ENCODE measurements at regions not wholly inside any gene's neighbourhood (a gene's known extent, or its start where the extent isn't known, plus 50 kb on each side); places are given as distances from the start of the nearest gene placed in this dataset.

DNA sequence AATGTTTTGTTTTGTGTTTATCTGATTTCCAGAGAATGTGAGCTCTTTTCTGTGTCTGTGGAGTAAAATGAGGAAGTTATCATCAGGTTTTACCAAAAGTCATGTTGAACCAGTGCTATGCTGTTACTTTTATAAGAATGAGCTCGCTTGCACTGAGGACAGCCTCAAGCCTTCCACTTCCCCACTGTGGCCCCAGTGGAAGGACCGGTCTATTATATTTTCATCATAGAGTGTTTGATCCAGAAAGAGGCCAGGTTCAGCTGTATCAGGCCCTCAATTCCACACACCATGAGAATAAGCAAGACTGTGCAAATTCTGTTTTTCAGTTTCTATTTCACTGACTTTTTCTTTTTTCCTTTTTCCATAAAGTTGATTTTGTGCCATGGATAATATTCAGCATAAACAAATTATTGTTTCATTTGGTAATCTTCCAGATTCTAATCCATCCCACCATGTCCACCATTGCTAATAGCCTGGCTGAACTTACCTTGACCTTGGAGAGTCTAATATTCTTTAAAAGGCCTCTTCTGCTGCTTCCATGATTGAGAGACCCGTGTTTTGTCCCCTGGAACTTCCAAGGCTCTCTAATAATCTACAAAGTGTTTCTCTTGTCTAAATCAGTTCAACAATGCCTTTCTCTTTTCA lies 286.2 kb downstream of the THBS2 start:
- no peaks in the 10 kb centered on the region for H3K9me3 ChIP-seq (ENCODE audit: insufficient read depth, low read length)
- TF ChIP-seq ZNF274 (IDR thresholded peaks at IDR 0.05; ENCODE audit: low read depth, low read length) (no peak), YY1 (IDR thresholded peaks at IDR 0.05; ENCODE audit: insufficient read depth, insufficient read length) (no peak), SUZ12 (IDR thresholded peaks at IDR 0.05; ENCODE audit: extremely low read depth, insufficient read depth, insufficient read length) (no peak)
- H3K27me3 ChIP-seq (ENCODE audit: insufficient read depth, insufficient read length) = no peaks in the 10 kb centered on the region
- no peaks in the 10 kb centered on the region for H3K36me3 ChIP-seq (ENCODE audit: insufficient read depth, insufficient read length, low read length)
- no peak overlapping the region for H3K4me3 ChIP-seq (ENCODE audit: insufficient read length, low read depth)
- no peak for DNase-seq (ENCODE audit: low read depth, low spot score)
- no peak overlapping the region for H3K9ac ChIP-seq (ENCODE audit: insufficient read length, low read depth)
- no peaks in the 10 kb centered on the region for H3K4me1 ChIP-seq (ENCODE audit: insufficient read depth, insufficient read length)

- no peak overlapping the region for H3K9ac ChIP-seq (ENCODE audit: insufficient read length, low read depth)
- no peak overlapping the region for H3K4me3 ChIP-seq (ENCODE audit: insufficient read length, low read depth)
- H3K36me3 ChIP-seq (ENCODE audit: insufficient read depth, insufficient read length, low read length) = no peaks in the 10 kb centered on the region
- no peaks in the 10 kb centered on the region for H3K9me3 ChIP-seq (ENCODE audit: insufficient read depth, low read length)
- TF ChIP-seq ZNF274 (IDR thresholded peaks at IDR 0.05; ENCODE audit: low read depth, low read length) = no peak
- no peak for TF ChIP-seq SUZ12 (IDR thresholded peaks at IDR 0.05; ENCODE audit: extremely low read depth, insufficient read depth, insufficient read length)
- no peak for TF ChIP-seq YY1 (IDR thresholded peaks at IDR 0.05; ENCODE audit: insufficient read depth, insufficient read length)
- no peaks in the 10 kb centered on the region for H3K27me3 ChIP-seq (ENCODE audit: insufficient read depth, insufficient read length)
- no peaks in the 10 kb centered on the region for H3K4me1 ChIP-seq (ENCODE audit: insufficient read depth, insufficient read length)
- no peak for DNase-seq (ENCODE audit: low read depth, low spot score)
Observed at GRCh38 chr6:168964138-168964835, 289.4 kb downstream of the THBS2 start.

DNA sequence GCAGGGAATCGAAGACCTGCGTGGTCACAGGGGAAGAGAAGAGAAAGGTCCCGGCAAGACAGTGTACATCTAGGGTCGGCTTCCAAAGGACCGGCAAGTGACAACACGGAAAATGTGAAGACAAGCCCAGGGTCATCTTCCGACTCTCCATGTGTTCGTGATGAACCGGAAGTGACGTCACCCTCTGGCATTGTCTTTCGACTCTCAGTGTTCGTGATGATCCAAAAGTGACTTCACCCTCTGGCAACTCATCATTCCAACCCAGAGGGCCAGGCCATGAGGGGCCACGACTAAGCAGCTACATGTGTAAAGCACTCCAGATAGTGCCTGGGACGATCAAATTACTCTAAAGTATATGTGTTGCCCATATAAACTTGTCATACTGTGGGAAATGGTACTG lies 290.8 kb downstream of the THBS2 start:
- H3K27me3 ChIP-seq (ENCODE audit: insufficient read depth, insufficient read length) = no peaks in the 10 kb centered on the region
- no peak overlapping the region for H3K9ac ChIP-seq (ENCODE audit: insufficient read length, low read depth)
- H3K9me3 ChIP-seq (ENCODE audit: insufficient read depth, low read length) = no peaks in the 10 kb centered on the region
- no peak for DNase-seq (ENCODE audit: low read depth, low spot score)
- no peaks in the 10 kb centered on the region for H3K4me1 ChIP-seq (ENCODE audit: insufficient read depth, insufficient read length)
- no peak for TF ChIP-seq SUZ12 (IDR thresholded peaks at IDR 0.05; ENCODE audit: extremely low read depth, insufficient read depth, insufficient read length)
- TF ChIP-seq YY1 (IDR thresholded peaks at IDR 0.05; ENCODE audit: insufficient read depth, insufficient read length) = no peak
- TF ChIP-seq ZNF274 (IDR thresholded peaks at IDR 0.05; ENCODE audit: low read depth, low read length) = no peak
- H3K36me3 ChIP-seq (ENCODE audit: insufficient read depth, insufficient read length, low read length) = no peaks in the 10 kb centered on the region
- no peak overlapping the region for H3K4me3 ChIP-seq (ENCODE audit: insufficient read length, low read depth)

DNA sequence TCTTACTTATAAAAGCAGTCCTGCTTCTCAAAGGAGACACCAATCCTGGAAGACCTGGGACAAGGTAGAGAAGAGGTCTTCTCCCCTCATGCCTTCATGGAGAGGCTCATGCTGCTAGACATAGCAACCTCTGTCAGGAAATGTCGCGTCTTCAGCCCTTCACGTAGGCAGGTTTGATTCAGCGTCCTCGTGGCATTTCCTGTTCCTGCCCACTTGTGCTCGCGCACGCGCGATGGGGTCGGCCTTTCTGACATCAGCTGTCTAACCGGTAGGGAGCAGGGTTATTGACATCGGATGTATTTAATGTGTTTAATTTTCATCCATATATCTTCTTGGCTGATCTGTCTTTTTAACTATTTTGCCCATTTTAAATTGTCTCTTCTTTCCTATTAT lies 292.4 kb downstream of the THBS2 start:
- no peak overlapping the region for H3K9ac ChIP-seq (ENCODE audit: insufficient read length, low read depth)
- DNase-seq (ENCODE audit: low read depth, low spot score) = no peak
- H3K36me3 ChIP-seq (ENCODE audit: insufficient read depth, insufficient read length, low read length) = no peaks in the 10 kb centered on the region
- TF ChIP-seq YY1 (IDR thresholded peaks at IDR 0.05; ENCODE audit: insufficient read depth, insufficient read length) = no peak
- TF ChIP-seq SUZ12 (IDR thresholded peaks at IDR 0.05; ENCODE audit: extremely low read depth, insufficient read depth, insufficient read length) = no peak
- no peak for TF ChIP-seq ZNF274 (IDR thresholded peaks at IDR 0.05; ENCODE audit: low read depth, low read length)
- no peaks in the 10 kb centered on the region for H3K4me1 ChIP-seq (ENCODE audit: insufficient read depth, insufficient read length)
- H3K27me3 ChIP-seq (ENCODE audit: insufficient read depth, insufficient read length) = no peaks in the 10 kb centered on the region
- no peak overlapping the region for H3K4me3 ChIP-seq (ENCODE audit: insufficient read length, low read depth)
- no peaks in the 10 kb centered on the region for H3K9me3 ChIP-seq (ENCODE audit: insufficient read depth, low read length)

DNA sequence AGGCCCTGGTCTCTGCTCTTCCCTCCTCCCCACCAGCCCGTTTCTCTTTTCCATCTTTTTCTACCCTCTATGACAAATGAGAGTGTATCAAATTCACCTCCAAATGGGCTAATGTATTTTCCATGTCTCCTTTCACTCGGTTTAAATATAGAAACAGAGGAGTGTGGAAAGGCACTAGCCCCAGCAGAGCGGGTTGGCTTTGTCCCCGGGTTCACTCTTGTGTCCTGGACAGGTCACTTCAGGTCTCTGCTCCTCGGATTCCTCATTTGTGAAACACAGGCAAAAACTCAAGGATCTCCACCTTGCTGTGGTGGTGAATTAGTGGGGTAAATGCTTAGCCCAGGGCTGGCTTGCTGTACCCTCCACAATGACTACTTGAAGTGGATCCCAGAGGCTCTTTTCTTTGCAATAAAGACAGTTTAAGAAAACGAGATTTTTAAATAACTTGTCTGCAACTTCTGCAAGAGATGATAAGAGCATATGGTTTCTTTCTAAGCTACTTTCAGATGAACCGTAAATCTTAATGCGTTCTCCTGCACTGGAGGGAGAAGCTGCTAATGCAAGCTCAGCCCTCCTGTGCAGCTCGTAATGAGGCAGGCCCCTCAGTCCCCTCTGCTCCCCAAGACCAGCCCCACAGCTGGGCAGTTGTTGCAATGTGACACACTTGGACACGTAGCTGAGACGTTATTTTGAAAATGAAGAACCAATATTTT lies 292.9 kb downstream of the THBS2 start:
- TF ChIP-seq YY1 (IDR thresholded peaks at IDR 0.05; ENCODE audit: insufficient read depth, insufficient read length) = no peak
- no peaks in the 10 kb centered on the region for H3K36me3 ChIP-seq (ENCODE audit: insufficient read depth, insufficient read length, low read length)
- H3K4me1 ChIP-seq (ENCODE audit: insufficient read depth, insufficient read length) = no peaks in the 10 kb centered on the region
- H3K4me3 ChIP-seq (ENCODE audit: insufficient read length, low read depth) = no peak overlapping the region
- no peaks in the 10 kb centered on the region for H3K27me3 ChIP-seq (ENCODE audit: insufficient read depth, insufficient read length)
- DNase-seq (ENCODE audit: low read depth, low spot score) = no peak
- no peak overlapping the region for H3K9ac ChIP-seq (ENCODE audit: insufficient read length, low read depth)
- H3K9me3 ChIP-seq (ENCODE audit: insufficient read depth, low read length) = no peaks in the 10 kb centered on the region

GRCh38 chr6:168959696-168960095 lies 293.9 kb downstream of the THBS2 start:
- no peak overlapping the region for H3K9ac ChIP-seq (ENCODE audit: insufficient read length, low read depth)
- no peak for TF ChIP-seq SUZ12 (IDR thresholded peaks at IDR 0.05; ENCODE audit: extremely low read depth, insufficient read depth, insufficient read length)
- no peak for TF ChIP-seq ZNF274 (IDR thresholded peaks at IDR 0.05; ENCODE audit: low read depth, low read length)
- TF ChIP-seq YY1 (IDR thresholded peaks at IDR 0.05; ENCODE audit: insufficient read depth, insufficient read length) = no peak
- no peak overlapping the region for H3K4me3 ChIP-seq (ENCODE audit: insufficient read length, low read depth)
- H3K27me3 ChIP-seq (ENCODE audit: insufficient read depth, insufficient read length) = no peaks in the 10 kb centered on the region
- no peaks in the 10 kb centered on the region for H3K4me1 ChIP-seq (ENCODE audit: insufficient read depth, insufficient read length)
- H3K9me3 ChIP-seq (ENCODE audit: insufficient read depth, low read length) = no peaks in the 10 kb centered on the region
- H3K36me3 ChIP-seq (ENCODE audit: insufficient read depth, insufficient read length, low read length) = no peaks in the 10 kb centered on the region
- no peak for DNase-seq (ENCODE audit: low read depth, low spot score)
